AG04449 (cell line): ENCODE measurements at regions not wholly inside any gene's neighbourhood (a gene's known extent, or its start where the extent isn't known, plus 50 kb on each side); places are given as distances from the start of the nearest gene placed in this dataset.

Experiments used
- CTCF ChIA-PET: fragments of 350-600 bp; formaldehyde crosslinking; extraction: SDS; loops from one replicate; lab custom pipeline; 2021; ENCODE audit warnings: antibody characterized with exemption; lab: Yijun Ruan, JAX
- POLR2A ChIA-PET: fragments of 400-600, 350-600 bp; formaldehyde crosslinking; extraction: SDS; loops from one replicate; lab custom pipeline; 2020; ENCODE audit warnings: antibody characterized with exemption, inconsistent platforms; lab: Yijun Ruan, JAX
- DNase-seq: peaks from one replicate; pipeline ENCODE4 v3.0.0-alpha.2; 2010; ENCODE audit warnings: low read depth, low spot score
- H3K4me3 ChIP-seq: 2 replicates; pipeline ENCODE4 v1.5.1; 2011; ENCODE audit warnings: low read depth, mild to moderate bottlenecking, control low read depth, low read length
- CTCF ChIP-seq: IDR thresholded peaks from one replicate; pipeline ENCODE4 v1.5.1; 2011; ENCODE audit warnings: mild to moderate bottlenecking, moderate library complexity, low read length, control low read depth, inconsistent platforms; ENCODE audit not compliant: insufficient read depth; ENCODE audit errors: missing control alignments

- H3K4me3 ChIP-seq = no peak overlapping the region
- no peak for DNase-seq
- ChIA-PET CTCF (interaction anchor here (0.7 to 10.1 kb wide), 5 partner anchors 11 to 1836 kb away, joined by 3 to 425 read pairs (median 5); no protein-coding TSS in a partner anchor), POLR2A (no interaction called here)
- no peak for TF ChIP-seq CTCF
Measured at GRCh38 chr11:32171445-32171844, 80.6 kb downstream of the RCN1 start.

- no peak overlapping the region for H3K4me3 ChIP-seq
- DNase-seq = no peak
- ChIA-PET POLR2A (no interaction called here), CTCF (interaction anchor here (0.7 to 10.1 kb wide), 7 partner anchors 12 to 1837 kb away, joined by 3 to 425 read pairs (median 4); no protein-coding TSS in a partner anchor)
- TF ChIP-seq CTCF = no peak
Measured at GRCh38 chr11:32172041-32172847, 81.4 kb downstream of the RCN1 start.

- ChIA-PET POLR2A (no interaction called here), CTCF (interaction anchor here (0.6 to 10.1 kb wide), 14 partner anchors 13 to 1066 kb away, joined by 3 to 425 read pairs (median 4); no protein-coding TSS in a partner anchor)
- peak; percentile 81 for TF ChIP-seq CTCF
- peak overlapping the region; percentile 36 for H3K4me3 ChIP-seq
- DNase-seq = no peak
Measured at GRCh38 chr11:32172848-32173834, 82.3 kb downstream of the RCN1 start.

GRCh38 chr11:32173977-32174376 is 83.1 kb downstream of the RCN1 start:
- ChIA-PET CTCF (interaction anchor here (0.6 to 10.1 kb wide), 12 partner anchors 14 to 1067 kb away, joined by 3 to 425 read pairs (median 4); no protein-coding TSS in a partner anchor), POLR2A (no interaction called here)
- no peak overlapping the region for H3K4me3 ChIP-seq
- TF ChIP-seq CTCF = no peak
- no peak for DNase-seq

GRCh38 chr11:32176223-32176934 is 85.5 kb downstream of the RCN1 start:
- POLR2A ChIA-PET = no interaction called here
- peak; percentile 10 for DNase-seq
- H3K4me3 ChIP-seq = no peak overlapping the region
- peak; percentile 79 for TF ChIP-seq CTCF
- CTCF ChIA-PET = interaction anchor here (0.6 to 10.1 kb wide), 60 partner anchors 8 to 1070 kb away, joined by 3 to 425 read pairs (median 5); no protein-coding TSS in a partner anchor
